ENCODE measurements at regions not wholly inside any gene's neighbourhood (a gene's known extent, or its start where the extent isn't known, plus 50 kb on each side); places are given as distances from the start of the nearest gene placed in this dataset.
"Not testable (repeated sequence)": the region's sequence is repeated elsewhere in the genome, so short reads cannot be mapped to it uniquely, and the experiment has no call there.

DNA sequence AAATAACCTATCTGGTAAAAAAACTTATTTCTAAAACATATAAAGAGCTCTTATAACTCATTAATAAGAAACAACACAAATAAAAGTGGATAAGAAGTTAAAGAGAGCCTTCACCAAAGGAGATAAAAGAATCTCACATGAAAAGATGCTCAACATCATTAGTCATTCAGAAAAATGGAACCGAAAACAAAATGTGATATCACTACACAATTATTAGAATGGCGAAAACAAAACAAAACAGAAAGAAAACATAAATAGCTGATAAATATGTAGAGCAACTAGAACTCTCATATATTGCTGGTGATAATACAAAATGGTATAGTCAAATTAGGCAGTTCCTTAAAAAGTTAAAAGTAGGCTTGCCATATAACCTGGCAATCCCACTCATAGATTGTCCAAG lies 1109.3 kb downstream of the PLA2G4A start:
- ATAC-seq (ENCODE audit: insufficient read depth, low FRiP score) (no peak), DNase-seq (no peak)
- Histone ChIP-seq H3K9ac (ENCODE audit: insufficient read depth in 1 of 2, low read length in 2 of 2) (no peak overlapping the region), H3K27ac (ENCODE audit: low read depth in 1 of 2, low read length in 1 of 2) (no peak overlapping the region), H3K4me3 (no peak overlapping the region), H3K36me3 (ENCODE audit: control insufficient read depth in 4 of 4, insufficient read depth in 4 of 4, low read length in 4 of 4) (no peaks in the 10 kb centered on the region), H3K27me3 (ENCODE audit: control insufficient read depth in 3 of 3, insufficient read depth in 3 of 3, low read length in 2 of 3) (no peaks in the 10 kb centered on the region), H3K4me1 (ENCODE audit: control insufficient read depth in 5 of 5, insufficient read depth in 5 of 5, low read length in 5 of 5) (no peaks in the 10 kb centered on the region), H3K9me3 (ENCODE audit: control insufficient read depth in 4 of 4, insufficient read depth in 3 of 4, low read length in 3 of 4) (peaks cover 0 to 3% (median 2%) of the 10 kb centered on the region in 4 donors)
- TF ChIP-seq, protein P1, sequence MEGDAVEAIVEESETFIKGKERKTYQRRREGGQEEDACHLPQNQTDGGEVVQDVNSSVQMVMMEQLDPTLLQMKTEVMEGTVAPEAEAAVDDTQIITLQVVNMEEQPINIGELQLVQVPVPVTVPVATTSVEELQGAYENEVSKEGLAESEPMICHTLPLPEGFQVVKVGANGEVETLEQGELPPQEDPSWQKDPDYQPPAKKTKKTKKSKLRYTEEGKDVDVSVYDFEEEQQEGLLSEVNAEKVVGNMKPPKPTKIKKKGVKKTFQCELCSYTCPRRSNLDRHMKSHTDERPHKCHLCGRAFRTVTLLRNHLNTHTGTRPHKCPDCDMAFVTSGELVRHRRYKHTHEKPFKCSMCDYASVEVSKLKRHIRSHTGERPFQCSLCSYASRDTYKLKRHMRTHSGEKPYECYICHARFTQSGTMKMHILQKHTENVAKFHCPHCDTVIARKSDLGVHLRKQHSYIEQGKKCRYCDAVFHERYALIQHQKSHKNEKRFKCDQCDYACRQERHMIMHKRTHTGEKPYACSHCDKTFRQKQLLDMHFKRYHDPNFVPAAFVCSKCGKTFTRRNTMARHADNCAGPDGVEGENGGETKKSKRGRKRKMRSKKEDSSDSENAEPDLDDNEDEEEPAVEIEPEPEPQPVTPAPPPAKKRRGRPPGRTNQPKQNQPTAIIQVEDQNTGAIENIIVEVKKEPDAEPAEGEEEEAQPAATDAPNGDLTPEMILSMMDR (IDR thresholded peaks at IDR 0.05; ENCODE audit: control extremely low read depth, extremely low read depth), result no peak
- 72 to 75% methylated on average over 2 of the region's 2 CpGs for WGBS, 2 donors

DNA sequence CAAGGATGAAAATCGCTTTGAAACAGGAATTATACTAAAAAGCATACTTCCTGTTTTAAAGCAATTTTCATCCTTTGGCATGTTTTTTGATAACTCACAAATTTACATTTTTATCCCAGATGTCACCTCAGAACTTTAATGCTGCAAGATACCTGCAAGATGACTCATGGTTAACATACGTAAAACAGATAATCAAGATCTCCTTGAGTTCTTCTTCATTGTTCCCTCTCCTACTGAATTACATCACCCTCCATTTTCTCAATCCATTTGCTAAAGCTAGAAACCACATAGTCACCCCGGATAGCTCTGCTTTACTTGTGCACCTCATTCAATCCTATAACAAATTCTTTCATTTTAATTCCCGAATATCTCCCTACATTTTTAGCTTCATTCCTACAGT lies 1114.2 kb downstream of the PLA2G4A start:
- Histone ChIP-seq H3K4me3 (no peak overlapping the region), H3K36me3 (ENCODE audit: control insufficient read depth in 4 of 4, insufficient read depth in 4 of 4, low read length in 4 of 4) (no peaks in the 10 kb centered on the region), H3K27ac (ENCODE audit: low read depth in 1 of 2, low read length in 1 of 2) (no peak overlapping the region), H3K9me3 (ENCODE audit: control insufficient read depth in 4 of 4, insufficient read depth in 3 of 4, low read length in 3 of 4) (peaks cover 0 to 8% (median 6%) of the 10 kb centered on the region in 4 donors), H3K27me3 (ENCODE audit: control insufficient read depth in 3 of 3, insufficient read depth in 3 of 3, low read length in 2 of 3) (no peaks in the 10 kb centered on the region), H3K9ac (ENCODE audit: insufficient read depth in 1 of 2, low read length in 2 of 2) (no peak overlapping the region), H3K4me1 (ENCODE audit: control insufficient read depth in 5 of 5, insufficient read depth in 5 of 5, low read length in 5 of 5) (no peaks in the 10 kb centered on the region)
- 81 to 86% methylated on average over 4 of the region's 4 CpGs for WGBS, 2 donors
- DNase-seq (no peak), ATAC-seq (ENCODE audit: insufficient read depth, low FRiP score) (no peak)
- TF ChIP-seq, protein P1 (IDR thresholded peaks at IDR 0.05; ENCODE audit: control extremely low read depth, extremely low read depth), result no peak

DNA sequence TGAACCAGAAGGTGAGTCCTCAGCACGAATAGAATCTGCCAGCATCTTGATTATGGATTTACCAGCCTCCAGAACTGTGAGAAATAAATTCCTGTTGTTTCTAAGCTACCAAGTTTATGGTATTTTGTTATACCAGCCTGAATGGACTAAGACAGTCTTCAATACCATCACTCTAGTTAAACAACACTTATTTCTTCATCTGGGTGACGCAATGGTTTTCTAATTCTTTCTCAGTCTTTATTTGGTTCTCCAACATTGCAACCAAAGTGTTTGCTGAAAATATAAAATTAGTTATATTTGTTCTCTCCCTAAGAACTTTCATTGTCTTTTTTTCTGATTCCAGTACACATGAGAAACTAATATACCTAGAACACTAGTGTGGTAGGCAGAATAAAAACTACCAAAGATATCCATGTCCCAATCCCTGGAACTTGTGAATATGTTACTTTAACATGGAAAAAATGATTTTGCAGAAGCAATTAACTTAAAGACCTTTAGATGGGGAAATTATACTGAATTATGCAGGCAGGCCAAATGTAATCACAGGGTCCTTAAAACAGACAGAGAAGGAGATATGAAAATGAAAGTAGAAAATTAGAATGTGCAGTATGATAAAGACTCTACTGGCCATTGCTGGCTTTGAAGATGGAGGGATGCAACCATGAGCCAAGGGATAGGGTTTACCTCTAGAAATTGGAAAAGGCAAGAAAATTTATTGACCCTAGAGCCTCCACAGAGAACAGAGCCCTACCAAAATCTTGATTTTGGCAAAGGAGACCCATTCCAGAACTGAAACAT lies 1115.1 kb downstream of the PLA2G4A start:
- TF ChIP-seq, protein P1 (IDR thresholded peaks at IDR 0.05; ENCODE audit: control extremely low read depth, extremely low read depth), result no peak
- 63% methylated on average over 2 of the region's 2 CpGs for WGBS, 2 donors

DNA sequence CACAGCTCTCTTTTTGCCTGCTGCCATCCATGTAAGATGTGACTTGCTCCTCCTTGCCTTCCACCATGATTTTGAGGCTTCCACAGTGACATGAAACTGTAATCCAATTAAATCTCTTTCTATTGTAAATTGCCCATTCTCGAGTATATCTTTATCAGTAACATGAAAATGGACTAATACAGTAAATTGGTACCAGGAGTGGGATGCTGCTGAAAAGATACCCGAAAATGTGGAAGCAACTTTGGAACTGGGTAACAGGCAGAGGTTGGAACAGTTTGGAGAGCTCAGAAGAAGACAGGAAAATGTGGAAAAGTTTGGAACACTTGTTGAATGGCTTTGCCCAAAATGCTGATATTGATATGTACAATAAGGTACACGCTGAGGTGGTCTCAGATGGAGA lies 1117.9 kb downstream of the PLA2G4A start:
- not testable (repeated sequence) for H3K27me3 ChIP-seq (ENCODE audit: control insufficient read depth in 3 of 3, insufficient read depth in 3 of 3, low read length in 2 of 3); H3K4me1 ChIP-seq (ENCODE audit: control insufficient read depth in 5 of 5, insufficient read depth in 5 of 5, low read length in 5 of 5); ATAC-seq (ENCODE audit: insufficient read depth, low FRiP score); DNase-seq; H3K36me3 ChIP-seq (ENCODE audit: control insufficient read depth in 4 of 4, insufficient read depth in 4 of 4, low read length in 4 of 4); H3K4me3 ChIP-seq; H3K27ac ChIP-seq (ENCODE audit: low read depth in 1 of 2, low read length in 1 of 2); H3K9ac ChIP-seq (ENCODE audit: insufficient read depth in 1 of 2, low read length in 2 of 2)
- peaks cover 0 to 10% (median 5%) of the 10 kb centered on the region in 4 donors for H3K9me3 ChIP-seq (ENCODE audit: control insufficient read depth in 4 of 4, insufficient read depth in 3 of 4, low read length in 3 of 4)
- WGBS, 2 donors, result 79 to 84% methylated on average over 3 of the region's 3 CpGs

More for the DNA sequence above, 1115.1 kb downstream of the PLA2G4A start:
- Histone ChIP-seq H3K36me3 (ENCODE audit: control insufficient read depth in 4 of 4, insufficient read depth in 4 of 4, low read length in 4 of 4) (no peaks in the 10 kb centered on the region), H3K4me3 (no peak overlapping the region), H3K4me1 (ENCODE audit: control insufficient read depth in 5 of 5, insufficient read depth in 5 of 5, low read length in 5 of 5) (no peaks in the 10 kb centered on the region), H3K27me3 (ENCODE audit: control insufficient read depth in 3 of 3, insufficient read depth in 3 of 3, low read length in 2 of 3) (no peaks in the 10 kb centered on the region), H3K9me3 (ENCODE audit: control insufficient read depth in 4 of 4, insufficient read depth in 3 of 4, low read length in 3 of 4) (peaks cover 0 to 8% (median 6%) of the 10 kb centered on the region in 4 donors), H3K27ac (ENCODE audit: low read depth in 1 of 2, low read length in 1 of 2) (no peak overlapping the region), H3K9ac (ENCODE audit: insufficient read depth in 1 of 2, low read length in 2 of 2) (no peak overlapping the region)
- DNase-seq (no peak), ATAC-seq (ENCODE audit: insufficient read depth, low FRiP score) (no peak)
